ENCODE measurements at regions not wholly inside any gene's neighbourhood (a gene's known extent, or its start where the extent isn't known, plus 50 kb on each side); places are given as distances from the start of the nearest gene placed in this dataset.
"Not testable (repeated sequence)": the region's sequence is repeated elsewhere in the genome, so short reads cannot be mapped to it uniquely, and the experiment has no call there.

DNA sequence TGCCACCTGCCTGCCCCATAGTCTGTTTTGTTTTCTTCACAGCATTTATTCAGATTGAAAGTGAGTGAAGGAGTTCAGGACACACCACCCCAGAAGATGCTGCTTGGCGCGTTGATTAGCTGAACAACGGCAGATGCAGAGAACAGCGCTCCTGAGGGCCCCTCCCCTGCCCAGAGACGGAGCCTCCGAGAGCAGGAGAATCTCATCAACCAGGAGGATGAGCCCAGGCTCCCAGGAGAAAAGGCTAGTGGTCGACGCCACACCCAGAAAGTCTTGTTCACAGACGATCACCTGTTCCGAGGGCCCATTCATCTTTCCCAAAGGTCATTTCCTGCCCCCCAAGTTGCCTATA is 180.4 kb upstream of the PPP1R26 start:
- no peak for DNase-seq

DNA sequence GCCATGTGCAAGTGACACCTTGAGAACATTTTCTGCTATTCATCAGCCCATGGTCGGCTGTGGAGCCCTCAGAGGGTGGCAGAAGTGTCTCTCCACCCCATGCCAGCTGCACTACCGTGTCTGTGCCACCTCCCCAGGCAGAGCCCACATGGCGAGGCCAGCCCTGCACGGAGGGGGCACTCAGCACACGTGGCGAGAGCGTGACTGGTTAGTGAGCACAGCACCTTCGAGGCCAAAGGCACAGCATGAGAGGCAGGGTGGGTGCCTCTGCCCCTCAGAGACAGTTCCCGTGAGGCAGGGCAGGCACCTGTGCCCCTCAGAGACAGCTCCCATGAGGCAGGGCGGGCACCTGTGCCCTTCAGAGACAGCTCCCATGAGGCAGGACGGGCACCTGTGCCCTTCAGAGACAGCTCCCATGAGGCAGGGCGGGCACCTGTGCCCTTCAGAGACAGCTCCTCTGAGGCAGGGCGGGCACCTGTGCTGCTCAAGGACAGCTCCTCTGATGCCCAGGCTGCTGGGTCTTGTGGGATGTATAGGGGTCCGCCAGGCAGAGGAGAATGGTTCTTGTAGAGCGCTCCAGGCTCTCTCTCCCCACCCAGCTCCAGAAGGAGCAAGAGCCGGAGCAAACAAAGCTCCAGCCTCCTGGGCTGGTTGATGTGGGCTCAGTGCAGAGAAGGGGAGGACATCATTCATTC is 179.8 kb upstream of the PPP1R26 start:
- no peak for DNase-seq

DNA sequence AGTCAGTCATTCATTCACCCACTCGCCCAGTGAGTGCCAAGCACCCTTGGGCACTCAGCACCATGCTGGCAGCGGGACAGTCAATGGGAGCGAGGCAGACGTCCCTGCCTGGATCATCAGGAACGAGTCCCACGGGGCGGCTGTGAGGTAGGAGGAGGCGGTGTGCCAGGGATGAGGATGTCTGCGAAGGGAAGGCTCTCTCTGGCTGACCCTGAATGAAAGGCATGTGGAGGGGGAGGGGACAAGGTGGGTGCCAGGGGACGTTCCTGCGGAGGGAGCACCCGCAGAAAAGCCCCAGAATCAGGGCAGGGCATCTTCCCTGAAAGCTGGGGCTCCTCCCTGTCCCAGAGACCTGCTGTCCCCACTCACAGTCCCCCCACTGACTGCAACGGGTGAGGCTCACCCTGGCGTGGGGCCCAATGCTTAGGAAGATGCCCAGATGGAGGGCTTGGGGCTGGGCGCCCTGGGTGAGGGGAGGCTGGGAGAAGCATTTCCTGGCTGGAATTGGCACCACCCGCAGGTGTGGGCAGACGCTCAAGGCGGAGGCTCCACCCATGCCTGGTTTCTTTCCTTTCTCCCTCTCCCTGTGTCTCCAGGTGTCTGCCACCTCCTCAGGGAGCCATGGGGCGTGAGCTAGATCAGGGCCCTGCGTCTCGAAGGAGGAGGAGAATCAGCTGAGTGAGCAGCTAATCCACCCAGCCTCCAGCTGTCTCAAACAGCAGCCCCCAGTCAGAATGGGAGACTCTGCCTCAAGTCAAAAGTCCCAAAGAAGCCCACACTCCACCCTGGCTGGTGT is 179.0 kb upstream of the PPP1R26 start:
- no peak for DNase-seq

DNA sequence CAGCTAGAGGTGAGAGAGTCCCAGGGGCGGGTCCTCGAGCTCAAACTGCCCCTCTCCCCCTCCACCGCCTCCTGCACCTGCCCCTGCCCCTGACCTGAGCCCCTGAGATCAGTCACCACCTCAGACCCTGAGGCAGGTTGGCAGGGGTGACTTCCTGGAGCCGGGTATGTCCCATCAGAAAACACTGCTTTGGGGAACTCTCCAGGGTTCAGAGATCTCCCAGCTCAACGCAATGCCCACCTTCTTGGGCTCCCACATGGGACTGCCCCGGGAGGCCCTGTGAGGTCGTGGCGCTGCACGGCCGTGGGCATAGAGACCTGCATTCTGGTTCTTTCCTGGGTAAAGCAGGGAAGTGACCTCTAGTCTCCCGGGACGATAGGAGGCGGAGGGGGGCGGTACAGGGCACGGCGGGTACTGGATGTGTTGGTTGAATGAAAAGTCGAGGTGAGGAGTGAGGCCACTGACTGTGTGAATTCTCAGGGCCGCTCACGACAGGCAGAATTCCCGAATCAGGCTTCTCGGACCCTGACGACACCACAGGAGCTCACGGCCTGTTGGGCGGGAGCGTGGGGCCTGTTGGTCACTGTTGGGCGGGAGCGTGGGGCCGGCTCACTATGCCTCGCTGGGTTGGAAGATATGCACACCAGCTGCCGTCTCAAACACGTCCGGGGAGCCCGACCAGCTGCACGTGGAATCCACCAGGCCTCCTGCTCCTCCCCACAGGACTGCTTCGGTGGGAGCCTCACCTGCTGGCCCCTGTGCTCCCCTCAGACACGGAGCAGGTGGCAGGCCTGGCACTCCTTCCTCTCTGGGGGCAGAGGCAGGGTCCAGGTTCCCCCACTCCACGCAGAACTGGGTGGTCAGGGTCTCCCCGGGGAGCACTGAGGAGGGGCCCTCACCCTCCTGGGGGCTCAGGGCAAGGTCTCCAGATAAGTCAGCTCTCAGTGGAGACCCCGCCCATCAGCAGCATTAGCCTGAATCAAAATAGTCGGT is 178.0 kb upstream of the PPP1R26 start:
- no peak for DNase-seq

DNA sequence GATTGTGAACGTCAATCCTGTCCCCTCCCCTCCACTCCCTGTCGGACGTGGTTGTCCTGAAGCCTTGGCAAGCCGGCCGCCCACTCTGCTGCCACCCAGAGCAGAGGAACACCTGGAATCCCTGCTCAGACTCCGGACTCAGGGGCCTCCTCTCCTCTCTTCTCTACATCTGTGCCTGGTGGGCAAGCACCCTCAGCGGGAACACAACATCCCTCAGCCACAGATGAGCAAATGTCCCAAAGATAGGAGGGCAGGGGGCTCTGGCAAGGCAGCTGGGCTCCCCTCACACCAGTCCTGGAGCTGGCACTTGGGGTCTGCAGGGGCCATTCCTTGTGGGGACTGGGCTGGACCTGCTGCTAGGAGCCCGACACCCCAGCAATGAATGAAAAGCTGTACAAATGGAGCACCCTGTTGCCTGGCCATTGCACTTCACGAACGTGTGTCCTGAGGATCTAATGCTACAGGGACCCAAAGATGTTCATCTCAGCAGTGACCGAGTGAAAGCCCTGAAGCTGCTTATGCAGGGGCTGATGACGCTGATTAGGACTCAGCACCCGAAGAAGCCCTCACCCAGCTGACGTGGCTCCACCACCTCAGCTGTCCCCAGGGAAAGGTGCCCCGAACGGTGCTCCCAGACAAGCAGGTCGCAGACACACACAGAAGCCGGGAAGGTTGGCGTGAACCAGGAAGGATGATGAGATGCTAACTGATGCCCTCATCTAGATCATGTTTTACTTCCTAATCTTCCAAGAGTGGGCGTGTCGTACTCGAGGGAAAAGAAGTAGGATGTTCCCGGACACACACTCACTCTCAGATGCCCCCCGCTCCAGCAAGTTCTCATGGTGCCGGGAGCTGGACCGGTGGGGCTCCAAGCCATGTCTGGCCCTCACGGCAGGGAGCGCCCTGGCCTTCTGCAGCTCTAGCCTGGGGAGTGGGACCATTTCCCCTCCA is 177.0 kb upstream of the PPP1R26 start:
- no peak for DNase-seq

DNA sequence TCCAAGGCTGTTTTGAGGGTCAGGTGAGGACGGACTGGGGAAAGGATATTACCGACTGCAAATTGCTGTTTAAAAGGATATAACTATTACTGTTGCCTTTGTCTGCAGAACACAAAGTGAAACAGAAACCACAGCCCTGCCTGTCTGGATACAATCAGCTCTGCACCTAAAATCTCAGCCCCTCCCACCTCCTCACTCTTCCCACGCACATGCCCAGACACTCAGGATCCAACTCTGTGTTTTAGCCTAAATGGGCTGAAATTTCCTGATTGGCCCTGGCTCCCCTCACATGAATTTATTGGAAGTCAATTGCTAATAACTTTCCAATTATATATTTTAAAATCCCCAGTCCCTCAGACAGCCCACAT is 176.3 kb upstream of the PPP1R26 start:
- DNase-seq = no peak

DNA sequence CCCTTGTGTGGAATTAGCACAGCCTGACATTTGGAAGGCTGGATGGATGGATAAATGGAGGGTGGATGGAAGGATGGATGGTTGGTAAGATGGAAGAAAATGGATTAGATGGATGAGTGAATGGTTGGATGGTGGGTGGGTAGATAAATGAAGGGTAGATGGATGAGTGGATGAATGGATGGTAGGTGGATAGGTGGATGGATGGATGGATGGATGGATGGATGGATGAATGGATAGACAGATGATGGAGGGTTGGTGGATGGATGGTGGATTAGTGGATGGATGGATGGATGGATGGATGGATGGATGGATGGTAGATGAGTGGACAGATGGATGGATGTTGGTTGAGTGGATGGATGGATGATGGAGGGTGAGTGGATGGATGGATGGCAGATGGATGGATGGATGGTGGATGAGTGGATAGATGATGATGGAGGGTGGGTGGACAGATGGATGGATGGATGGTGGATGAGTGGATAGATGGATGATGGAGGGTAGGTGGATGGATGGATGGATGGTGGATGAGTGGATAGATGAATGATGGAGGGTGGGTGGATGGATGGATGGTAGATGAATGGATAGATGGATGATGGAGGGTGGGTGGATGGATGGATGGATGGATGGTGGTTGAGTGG is 175.6 kb upstream of the PPP1R26 start:
- no peak for DNase-seq

DNA sequence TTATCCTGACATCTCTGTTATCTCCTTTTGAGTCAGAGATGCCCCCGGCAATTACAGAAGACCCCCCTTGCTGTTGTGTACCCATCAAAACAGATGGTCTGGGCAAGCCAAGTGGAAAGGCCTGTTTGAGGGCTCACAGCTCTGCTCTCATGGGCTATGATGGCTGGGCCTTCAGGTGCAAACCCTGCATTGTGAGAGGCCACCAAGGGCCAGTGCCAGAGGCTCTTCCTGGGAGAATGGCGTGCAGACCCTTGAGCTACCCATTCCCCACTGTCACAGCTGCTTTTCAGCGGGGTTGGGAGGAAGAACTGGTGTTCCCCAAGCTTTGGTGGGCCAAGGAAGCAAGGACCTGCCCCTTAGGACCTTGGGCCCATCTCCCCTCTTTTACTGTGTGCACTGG is 174.7 kb upstream of the PPP1R26 start:
- DNase-seq = no peak

DNA sequence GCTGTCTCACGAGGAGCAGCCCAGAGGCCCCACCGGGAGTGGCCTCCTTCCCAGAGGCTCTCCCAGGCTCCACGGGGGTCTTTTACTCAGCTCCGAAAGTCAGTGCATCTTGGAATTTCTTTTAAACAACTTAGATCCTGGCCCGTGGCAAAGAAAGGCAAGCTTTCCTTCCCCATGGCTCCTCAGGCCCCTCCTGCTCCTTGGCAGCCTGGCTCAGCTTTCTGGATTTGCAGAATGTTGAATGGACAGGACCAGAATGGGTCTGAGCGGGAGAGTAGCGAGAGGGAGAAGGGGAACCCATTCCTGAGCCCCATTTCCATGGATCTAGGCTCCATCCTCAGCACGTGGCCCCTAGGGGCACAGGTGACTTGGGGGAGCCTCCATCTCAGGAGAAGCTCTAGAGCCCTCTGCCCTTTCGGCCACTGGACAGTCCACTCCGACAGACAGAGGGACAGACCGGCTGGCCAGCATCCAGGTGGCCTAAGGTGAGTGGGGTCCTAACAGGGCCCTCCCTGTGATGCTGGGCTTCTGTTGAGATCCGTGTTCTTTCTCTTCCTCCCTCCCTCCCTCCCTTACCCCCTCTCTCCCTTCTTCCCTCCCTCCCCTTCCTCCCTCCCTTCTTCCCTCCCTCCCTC is 173.9 kb upstream of the PPP1R26 start:
- DNase-seq = no peak

DNA sequence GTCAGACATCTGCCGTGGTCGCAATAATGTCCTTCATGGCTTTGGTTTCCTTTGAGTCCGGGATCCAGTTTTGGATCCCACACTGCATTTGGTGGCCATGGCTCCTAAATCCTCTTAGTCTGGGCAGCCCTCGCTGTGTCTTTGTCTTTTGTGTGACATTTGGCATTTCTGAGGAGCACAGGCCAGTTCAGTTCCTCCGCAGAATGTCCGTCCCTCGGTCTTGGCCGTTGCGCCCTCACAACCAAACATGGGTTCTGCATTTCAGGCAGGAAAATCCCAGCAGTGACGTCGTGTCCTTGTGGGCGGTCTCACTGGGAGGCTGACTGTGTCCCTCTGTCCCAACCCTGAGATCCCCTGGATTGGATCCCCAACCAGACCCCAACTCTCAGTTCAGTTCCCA is 172.9 kb upstream of the PPP1R26 start:
- no peak for DNase-seq

DNA sequence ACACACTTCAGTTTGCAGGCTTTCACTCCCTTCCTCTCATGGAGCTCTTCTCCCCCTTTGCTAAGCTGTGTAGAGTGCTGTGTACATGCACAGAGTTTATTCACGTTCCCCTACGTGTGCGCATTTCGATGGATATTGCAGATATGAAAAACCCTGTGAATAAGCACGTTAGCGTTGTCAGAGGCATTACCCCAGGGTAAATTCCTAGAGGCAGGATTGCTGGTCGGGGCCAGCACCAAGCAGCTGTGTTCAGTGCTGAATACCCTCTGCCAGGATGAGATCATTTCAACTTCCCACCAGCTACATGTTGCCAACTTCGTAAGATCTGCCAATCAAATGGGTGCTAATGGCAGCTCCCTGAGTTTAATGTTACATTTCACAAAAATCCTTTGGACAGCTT is 172.3 kb upstream of the PPP1R26 start:
- DNase-seq = no peak

DNA sequence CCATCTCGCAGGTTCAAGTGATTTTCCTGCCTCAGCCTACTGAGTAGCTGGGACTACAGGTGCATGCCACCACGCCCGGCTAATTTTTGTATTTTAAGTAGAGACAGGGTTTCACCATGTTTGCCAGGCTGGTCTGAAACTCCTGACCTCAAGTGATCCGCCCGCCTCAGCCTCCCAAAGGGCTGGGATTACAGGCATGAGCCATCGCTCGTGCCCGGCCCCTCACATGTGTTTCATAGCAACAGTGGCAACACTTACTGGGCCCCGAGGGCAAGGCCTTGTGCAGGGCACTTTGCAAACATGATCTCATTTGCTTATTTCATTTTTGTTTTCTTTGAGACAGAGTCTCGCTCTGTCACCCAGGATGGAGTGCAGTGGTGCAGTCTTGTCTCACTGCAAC is 171.7 kb upstream of the PPP1R26 start:
- DNase-seq = not testable (repeated sequence)

DNA sequence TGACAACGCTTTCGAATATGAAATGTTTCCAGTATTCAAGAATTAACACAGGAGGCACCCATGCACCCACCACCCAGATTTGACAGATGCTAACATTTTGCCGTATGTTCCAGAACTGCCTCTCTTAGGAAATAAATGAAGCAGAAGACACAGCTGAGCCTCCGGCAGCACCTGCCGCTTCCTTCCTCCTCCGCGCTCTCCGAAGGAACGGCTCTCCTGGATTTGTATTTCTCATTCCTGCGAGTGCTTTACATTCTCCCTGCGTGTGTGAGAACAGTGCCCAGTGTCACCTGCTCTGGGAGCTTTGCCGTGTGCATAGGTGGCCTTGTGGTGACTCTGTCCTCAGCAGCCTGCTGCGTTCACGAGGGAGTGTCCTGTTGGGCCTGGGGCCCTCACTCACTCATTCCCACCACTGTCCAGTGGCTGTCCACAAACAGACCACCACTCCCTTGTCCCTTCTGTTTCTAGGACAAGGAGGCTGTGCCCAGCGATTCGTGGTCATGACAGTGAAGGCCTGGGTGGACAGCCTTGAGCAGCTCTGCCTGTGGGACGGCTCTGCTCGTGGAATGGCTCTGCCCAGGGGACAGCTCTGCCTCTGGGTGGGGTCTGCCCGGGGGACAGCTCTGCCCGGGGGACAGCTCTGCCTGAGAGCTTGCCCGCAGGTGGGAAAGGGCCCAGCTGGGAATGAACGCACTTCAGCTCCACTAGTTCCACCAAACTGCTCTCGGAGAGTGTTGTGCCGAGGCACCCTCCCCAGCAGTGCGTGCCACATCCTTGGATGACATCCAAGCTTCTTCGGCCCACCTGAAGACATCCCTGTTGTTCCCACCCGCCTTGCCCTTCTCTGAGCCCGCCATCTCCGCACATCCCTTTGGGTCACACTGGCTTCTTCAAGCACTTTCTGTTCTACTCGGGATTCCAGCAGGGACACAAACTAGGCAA is 170.5 kb upstream of the PPP1R26 start:
- no peak for DNase-seq

DNA sequence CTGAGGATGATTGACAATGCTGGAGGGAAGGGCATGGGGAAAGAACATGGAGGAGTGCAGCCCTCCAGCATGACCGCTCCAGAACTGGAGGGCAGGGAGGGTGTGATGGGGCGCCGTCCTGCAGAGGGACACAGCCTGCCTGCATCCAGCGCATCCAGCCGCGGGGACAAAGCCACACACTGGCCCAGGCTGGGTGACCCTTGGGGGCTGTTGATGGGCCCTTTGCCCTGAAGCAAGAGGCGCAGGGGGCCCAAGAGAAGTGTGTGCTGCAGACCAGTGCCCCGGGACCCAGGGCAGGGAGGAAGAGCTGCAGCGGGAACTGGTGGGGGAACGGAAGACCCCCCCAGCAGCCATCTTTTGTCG is 169.8 kb upstream of the PPP1R26 start:
- DNase-seq = no peak

DNA sequence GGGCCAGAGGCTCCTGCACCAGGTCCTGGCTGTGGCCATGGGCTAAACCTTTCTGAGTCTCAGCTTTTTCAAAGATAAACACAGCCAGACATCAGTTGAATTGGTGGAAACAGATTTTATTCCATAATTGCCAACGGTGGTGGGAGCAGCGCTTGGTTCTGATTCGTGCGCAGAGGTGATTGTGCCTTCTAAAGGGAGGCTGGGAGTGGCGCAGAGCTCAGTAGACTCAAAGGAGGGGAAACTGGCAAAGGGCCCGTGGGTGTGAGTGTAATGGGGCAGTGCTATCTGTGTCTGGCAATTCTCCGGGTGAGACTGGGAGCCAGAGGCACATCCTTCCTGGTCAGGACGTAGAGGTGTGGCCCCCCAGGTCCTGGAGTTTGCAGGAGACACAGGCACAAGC is 169.4 kb upstream of the PPP1R26 start:
- no peak for DNase-seq

DNA sequence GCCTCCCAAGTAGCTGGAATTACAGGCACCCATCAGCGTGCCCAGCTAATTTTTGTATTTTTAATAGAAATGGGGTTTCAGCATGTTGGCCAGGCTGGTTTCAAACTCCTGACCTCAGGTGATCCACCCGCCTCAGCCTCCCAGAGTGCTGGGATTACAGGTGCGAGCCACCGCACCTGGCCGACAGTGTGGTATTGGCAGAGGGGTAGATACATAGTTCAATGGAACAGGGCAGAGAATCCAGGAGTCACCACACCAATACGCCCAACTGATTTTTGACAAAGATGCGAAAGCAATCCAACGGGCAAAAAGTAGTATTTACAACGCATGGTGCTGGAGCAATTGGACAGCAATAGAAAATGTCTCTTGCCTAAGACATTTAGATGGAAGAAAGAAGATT is 164.0 kb upstream of the PPP1R26 start:
- DNase-seq = no peak

DNA sequence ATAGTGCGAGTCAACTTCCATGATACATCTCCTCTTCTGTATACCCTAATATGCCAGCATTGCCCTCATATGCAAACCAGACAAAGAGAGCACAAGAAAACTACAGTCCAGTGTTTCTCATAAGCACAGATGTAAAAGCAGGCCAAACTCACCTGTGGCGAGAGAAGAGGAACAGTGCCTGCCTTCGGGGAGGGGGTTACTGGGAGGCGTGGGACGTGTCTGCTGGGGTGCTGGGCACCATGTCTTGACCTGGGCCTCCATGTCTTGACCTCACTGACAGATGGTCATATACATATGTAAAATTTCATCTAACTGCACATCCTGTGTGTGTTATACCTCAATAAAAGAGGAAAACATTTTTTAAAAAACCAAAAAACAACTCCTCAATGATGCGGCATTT is 159.3 kb upstream of the PPP1R26 start:
- no peak for DNase-seq

DNA sequence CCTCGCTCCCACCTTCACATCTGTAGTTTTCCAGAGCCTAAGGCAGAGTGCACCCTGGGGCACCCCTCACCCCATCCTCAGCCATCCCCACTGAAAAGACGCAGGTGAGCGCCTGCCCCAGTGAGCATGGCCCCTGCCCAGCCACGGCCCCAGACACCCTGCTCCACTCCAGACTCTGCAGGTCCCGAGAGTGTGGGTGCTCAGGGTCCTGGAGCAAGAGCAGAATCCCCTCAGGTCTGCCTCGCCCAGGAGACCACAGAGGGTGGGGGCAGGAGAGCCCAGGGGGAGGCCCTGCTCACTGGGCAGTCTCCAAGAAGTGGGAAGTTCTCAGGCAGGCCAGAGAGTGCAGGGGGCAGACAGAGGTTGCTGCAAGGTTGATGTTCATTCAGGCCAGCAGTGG is 158.6 kb upstream of the PPP1R26 start:
- DNase-seq = no peak

DNA sequence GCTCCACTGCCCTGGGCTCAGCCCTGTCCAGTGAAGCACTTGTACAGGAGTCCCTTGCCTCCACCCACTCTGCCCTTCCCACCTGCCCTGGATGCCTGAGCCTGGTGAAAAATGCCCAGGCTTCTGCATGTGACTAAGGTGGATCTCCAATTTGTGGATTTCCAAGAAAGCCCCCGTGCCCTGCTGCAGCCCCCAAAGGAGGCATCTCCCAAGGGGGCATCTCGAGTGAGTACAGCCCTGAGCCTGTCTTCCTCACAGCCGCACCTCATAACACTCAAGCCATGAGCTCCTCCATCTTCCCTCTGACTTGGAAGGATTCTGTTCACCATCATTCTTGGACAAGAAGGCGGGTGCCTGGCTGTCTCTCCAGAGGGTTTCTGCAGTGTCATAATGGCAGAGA is 158.0 kb upstream of the PPP1R26 start:
- DNase-seq = no peak

DNA sequence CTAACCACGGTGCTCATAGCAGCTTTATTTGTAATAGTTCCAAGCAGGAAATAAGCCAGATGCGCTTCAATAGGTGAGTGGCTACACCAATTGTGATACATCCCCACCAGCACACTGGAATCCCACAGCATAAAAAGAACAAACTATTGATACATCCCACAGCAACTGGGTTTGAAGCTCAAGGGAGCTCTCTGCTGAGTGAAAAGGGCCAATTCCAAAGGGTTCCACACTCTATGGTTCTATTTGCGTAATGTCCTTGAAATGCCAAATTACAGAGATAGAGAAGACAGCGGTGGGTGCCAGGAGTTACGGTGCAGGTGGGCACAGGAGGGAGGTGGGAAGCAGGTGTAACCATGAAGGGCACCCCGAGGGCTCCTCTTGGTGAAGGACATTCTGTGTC is 155.3 kb upstream of the PPP1R26 start:
- DNase-seq = no peak

All from NCI-H1436 treated with DMSO at 0.1 percent for 48 hours (cell line).